ENCODE measurements at regions not wholly inside any gene's neighbourhood (a gene's known extent, or its start where the extent isn't known, plus 50 kb on each side); places are given as distances from the start of the nearest gene placed in this dataset.
A peak's percentile ranks its signal among the peaks of the same experiment; 100 is the strongest.
"Not testable (repeated sequence)": the region's sequence is repeated elsewhere in the genome, so short reads cannot be mapped to it uniquely, and the experiment has no call there.

GRCh38 chrX:102784550-102784949 lies 64.0 kb downstream of the GPRASP3 start:
- ATAC-seq = no peak
- no peak for DNase-seq
- intact Hi-C loops (cut with DNase I, micrococcal nuclease) = no loop called here

DNA sequence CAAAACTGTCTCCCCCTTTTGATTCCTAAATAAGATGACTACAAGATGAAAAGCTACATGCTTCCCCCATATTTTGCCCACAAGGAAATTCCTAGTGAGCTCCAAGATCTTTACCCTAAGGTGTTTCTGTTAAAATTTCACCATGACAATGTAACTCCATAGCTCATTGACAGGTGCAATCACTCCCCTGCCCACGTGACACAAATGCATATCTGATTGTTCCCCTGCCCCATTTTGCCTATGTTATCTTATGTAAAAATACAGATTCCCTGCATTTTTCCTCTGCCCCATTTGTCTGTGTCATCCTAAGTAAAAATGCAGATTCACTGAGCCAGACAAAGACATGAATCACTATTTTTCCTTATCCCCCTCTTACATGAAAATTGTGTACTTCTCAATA lies 66.7 kb downstream of the GPRASP3 start:
- intact Hi-C loops (cut with DNase I, micrococcal nuclease) = no loop called here
- DNase-seq (no peak), ATAC-seq (no peak)

GRCh38 chrX:102808336-102808735 lies 87.8 kb downstream of the GPRASP3 start:
- no peak for ATAC-seq
- no peak for DNase-seq
- intact Hi-C loops (cut with DNase I, micrococcal nuclease) = no loop called here

- ATAC-seq; intact Hi-C loops (cut with DNase I, micrococcal nuclease); DNase-seq: not testable (repeated sequence)
Observed at GRCh38 chrX:102818269-102818668, 97.7 kb downstream of the GPRASP3 start.

GRCh38 chrX:102832661-102833060 lies 104.4 kb upstream of the RAB40AL start:
- intact Hi-C loops (cut with DNase I, micrococcal nuclease) = no loop called here
- DNase-seq (no peak), ATAC-seq (no peak)

DNA sequence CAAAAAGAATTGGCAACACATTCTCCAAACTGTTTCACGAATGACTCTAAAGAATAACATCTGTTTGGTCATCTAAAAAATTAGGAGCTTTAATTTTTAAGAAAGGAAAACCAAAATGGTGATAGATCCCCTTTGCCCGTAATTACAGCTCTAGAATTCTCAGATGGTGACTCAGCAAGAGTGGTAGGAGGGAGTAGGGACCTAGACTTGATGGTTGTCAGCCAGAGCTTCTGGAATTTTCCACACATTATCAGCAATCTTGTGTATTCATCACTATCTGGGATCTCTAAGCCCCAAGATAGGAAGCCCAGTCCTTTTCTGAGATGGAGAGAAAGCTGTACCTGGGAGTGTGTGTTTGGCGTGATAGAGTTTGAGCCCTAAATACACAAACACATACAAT lies 103.9 kb upstream of the RAB40AL start:
- intact Hi-C loops (cut with DNase I, micrococcal nuclease) = no loop called here
- no peak for ATAC-seq
- DNase-seq = no peak

DNA sequence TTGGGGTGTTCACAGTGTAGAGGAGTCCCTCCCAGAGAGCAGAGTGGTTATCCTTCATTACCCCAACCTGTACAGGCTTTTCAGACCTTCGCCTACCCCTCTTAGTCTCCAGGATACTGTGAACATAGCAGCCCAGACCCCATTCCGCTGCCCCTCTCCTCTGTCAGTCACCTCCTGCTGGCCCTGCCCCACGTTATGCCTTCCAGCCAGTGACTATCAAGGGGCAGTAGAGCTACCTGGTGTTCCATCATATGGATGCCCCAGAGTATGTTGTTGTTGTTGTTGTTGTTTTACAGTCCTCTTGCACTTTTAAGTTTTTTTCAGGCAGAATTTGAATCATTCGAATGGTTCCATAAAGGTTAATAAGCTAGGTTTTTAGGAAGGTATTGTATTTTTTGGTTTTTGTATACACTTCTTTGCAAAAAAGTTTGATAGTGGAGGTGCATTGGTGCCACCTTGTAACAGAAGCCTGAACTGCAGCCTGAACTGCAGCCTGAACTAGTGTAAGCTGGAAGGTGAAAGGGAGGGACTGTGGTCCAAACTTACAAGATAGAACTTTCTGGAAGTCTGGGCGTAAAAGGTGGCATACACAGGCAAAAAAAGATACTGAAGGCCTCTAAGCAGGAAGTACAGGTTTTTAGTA lies 101.4 kb upstream of the RAB40AL start:
- ATAC-seq = peak; percentile 44
- peak in 1 of 2 donors; percentile 6 for DNase-seq
- intact Hi-C loops (cut with DNase I, micrococcal nuclease) = no loop called here

DNA sequence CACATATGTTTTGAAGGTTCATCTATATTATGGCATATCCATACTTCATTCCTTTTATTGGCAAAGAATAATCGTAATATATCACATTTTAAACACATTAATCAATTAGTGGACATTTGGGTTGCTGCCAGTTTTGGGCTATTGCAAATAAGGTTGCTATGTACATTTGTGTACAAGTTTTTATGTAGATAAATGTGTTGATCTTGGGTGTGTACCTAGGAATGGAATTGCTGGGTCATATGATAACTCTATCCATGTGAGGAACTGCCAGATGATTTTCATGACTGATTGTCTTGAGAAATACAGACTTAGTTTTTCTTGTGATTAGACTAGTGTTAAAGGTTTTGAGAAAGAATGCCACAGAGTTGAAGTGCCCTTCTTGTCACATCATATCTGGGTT lies 99.2 kb upstream of the RAB40AL start:
- DNase-seq (no peak), ATAC-seq (peak; percentile 37)
- intact Hi-C loops (cut with DNase I, micrococcal nuclease) = no loop called here

DNA sequence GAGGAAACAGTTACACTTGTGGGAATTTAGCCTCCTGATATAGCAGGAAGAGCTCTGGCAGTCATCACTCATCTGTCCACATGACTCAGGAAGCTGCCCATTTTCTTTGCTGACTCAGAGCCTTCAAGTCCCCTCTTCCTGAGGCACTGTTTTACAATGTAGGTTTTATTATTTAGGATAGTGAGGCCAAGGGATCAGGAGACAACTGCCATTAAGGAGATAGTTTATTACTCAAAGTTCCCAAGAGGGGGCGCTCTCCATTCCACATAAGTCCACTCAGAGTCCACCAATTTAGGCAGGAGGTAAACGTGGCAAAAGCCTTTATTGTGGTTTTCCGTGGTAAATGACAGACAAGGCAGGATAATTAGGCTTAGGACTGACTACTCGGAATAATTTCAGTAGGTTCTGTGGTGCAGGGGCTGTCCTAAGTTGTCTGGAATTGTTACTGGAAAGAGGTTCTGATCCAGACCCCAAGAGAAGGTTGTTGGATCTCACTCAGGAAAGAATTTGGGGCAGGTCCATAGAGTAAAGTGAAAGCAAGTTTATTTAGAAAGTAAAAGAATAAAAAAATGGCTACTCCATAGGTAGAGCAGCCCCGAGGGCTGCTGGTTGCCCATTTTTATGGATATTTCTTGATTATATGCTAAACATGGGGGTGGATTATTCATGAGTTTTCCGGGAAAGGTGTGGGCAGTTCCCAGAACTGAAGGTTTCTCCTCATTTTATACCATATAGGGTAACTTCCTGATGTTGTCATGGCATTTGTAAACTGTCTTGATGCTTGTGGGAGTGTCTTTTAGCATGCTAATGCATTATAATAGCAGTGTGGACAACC lies 96.0 kb upstream of the RAB40AL start:
- intact Hi-C loops (cut with DNase I, micrococcal nuclease) = no loop called here
- DNase-seq (no peak), ATAC-seq (no peak)

GRCh38 chrX:102841706-102842003 lies 95.4 kb upstream of the RAB40AL start:
- ATAC-seq = no peak
- intact Hi-C loops (cut with DNase I, micrococcal nuclease) = no loop called here

DNA sequence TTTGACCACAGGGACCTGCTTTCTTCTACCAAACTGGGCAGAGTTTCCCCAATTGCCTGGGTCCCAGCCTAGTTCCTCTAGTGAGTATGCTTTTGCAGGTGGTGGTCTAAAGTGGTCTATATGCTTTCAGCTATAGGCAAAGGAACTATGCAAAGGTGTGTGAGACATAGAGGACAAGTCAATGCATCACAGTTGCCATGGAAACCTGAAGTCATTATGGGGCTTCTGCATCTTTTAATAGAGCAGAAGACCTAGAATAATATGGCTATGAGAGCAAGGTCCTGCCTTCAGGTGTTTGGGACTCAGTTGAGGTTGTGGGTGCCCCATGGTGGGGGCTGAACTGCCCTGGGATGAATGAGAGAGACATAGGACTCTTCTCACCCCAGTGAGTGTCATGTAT lies 92.1 kb upstream of the RAB40AL start:
- intact Hi-C loops (cut with DNase I, micrococcal nuclease) = no loop called here
- DNase-seq (no peak), ATAC-seq (no peak)

More at GRCh38 chrX:102841706-102842003, 95.4 kb upstream of the RAB40AL start:
- no peak for DNase-seq

DNA sequence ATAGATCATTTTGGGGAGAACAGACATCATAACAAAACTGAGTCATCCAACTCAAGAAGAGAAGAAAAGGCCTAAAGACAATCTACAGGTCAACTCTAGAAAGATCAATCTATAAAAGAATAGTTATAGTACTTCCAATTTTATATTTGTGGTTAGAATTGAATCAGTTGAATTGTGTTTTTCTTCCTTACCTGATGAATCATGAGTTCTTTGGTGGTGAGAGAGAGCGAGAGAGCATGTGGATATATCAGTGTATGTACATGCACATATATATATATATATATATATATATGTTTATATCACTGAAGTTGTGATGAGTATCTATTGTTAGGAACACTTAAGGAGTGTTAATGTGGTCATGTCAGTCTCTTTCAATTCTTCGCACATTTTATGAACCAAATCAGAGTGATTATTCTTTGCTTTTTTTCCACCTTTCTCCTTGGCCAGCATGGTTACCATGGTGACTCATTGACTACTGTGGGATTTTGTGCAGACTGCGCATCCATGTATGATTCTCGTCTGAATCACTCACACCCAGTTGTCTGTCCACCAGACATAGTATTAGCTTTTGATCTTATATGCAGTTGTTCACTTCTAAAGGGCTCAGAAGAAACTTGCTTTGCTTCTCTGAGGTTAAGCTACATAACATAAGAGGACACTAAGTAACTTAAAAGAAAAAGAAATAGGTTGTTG lies 90.4 kb upstream of the RAB40AL start:
- ATAC-seq (no peak), DNase-seq (no peak)
- intact Hi-C loops (cut with DNase I, micrococcal nuclease) = no loop called here

GRCh38 chrX:102847362-102847761 lies 89.7 kb upstream of the RAB40AL start:
- ATAC-seq = no peak
- DNase-seq = no peak
- intact Hi-C loops (cut with DNase I, micrococcal nuclease) = no loop called here

GRCh38 chrX:102849396-102849795 lies 87.7 kb upstream of the RAB40AL start:
- ATAC-seq (no peak), DNase-seq (no peak)
- intact Hi-C loops (cut with DNase I, micrococcal nuclease) = no loop called here

GRCh38 chrX:102858826-102859549 lies 78.1 kb upstream of the RAB40AL start:
- DNase-seq; ATAC-seq; intact Hi-C loops (cut with DNase I, micrococcal nuclease): not testable (repeated sequence)

DNA sequence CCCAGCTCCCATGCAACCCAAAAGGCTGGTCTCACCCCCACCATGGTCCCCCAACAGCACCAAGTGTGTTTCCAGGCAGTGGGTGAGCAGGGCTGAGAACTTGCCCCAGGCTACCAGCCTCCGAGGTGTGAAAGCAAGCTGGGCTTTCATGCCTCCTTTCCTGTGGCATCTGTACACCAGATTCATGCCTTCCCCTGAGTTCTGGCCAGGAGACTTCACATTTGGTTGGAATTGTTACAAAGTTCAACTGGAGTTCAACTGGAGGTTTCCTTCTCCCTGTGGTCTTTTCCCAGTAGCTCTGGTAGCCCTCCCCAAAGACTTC lies 77.6 kb upstream of the RAB40AL start:
- DNase-seq (no peak), ATAC-seq (no peak)
- intact Hi-C loops (cut with DNase I, micrococcal nuclease) = no loop called here

- ATAC-seq (no peak), DNase-seq (no peak)
- intact Hi-C loops (cut with DNase I, micrococcal nuclease) = no loop called here
Observed at GRCh38 chrX:102860235-102860634, 76.8 kb upstream of the RAB40AL start.

DNA sequence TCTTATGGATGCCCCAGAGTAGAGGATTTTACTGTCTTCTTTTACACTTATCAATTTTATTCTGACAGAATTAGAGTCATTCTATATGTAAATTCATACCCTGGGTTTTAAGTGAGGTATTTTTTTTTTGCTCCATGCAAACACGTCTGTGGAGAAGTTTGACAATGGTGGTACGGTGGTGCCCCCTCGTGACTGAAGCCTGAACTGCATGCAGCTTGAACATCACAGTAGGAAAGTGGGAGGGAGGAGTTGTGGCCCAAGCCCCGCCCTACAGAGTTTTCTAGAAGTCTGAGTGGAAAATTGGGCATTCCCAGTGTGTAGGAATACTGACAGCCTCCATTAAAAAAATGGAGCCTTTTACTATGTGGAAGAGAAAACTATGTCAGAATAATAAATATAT lies 73.3 kb upstream of the RAB40AL start:
- peak; percentile 68 to 87 for DNase-seq
- peak; percentile 93 for ATAC-seq
- intact Hi-C loops (cut with DNase I, micrococcal nuclease) = no loop called here

DNA sequence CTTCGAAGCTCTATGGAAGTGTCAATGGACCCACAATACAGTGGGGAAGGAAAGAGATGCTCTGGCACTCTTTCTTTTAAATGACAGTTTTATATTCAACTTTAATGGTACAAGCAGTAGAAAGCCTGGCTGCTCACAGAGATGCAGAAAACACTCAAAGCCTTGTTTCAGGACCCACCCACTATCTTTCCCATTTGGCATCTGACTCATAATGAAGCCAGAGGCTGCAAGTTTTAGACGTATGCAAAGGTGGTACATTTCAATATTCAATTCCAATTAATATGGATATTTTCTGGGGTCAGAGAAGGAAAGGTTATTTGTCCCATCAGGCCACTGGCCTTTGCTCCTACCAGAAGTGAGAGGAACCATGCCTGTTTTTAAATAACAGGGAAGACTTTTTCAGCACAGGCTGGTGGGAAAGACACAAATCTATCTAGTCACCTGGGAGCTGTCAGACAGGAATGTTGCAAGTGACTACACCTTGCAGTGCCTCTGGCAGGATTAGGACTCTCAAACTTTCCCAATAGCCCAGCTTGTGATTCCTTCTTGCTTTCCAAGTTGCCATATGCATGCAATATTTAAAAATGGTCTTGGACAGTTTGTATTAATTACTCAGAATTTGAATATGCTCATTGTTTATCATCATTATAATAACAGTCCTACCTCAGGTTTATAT lies 70.0 kb upstream of the RAB40AL start:
- DNase-seq (no peak), ATAC-seq (no peak)
- intact Hi-C loops (cut with DNase I, micrococcal nuclease) = no loop called here
